Calu3 (cell line): ENCODE measurements at regions not wholly inside any gene's neighbourhood (a gene's known extent, or its start where the extent isn't known, plus 50 kb on each side); places are given as distances from the start of the nearest gene placed in this dataset.

Experiments used
- BruUV-seq: library from RNA; stranded (reverse); fragments of 400-500 nt; replicated peaks from 2 replicates; lab custom pipeline; 2021; lab: Mats Ljungman, UMichigan
- CTCF ChIA-PET: fragments of 300-600 bp; sonication (Branson Sonifier 250); formaldehyde crosslinking; loops from one replicate; lab custom pipeline; 2022; ENCODE audit warnings: antibody characterized with exemption; lab: Charles Lee
- DNase-seq: peaks from one replicate; pipeline ENCODE4 v3.0.0; 2022
- H3K27ac Mint-ChIP-seq: one replicate; pipeline ENCODE4 v1.8.0; 2022; ENCODE audit warnings: mixed read lengths; ENCODE audit not compliant: unreplicated experiment
- H3K27me3 Mint-ChIP-seq: one replicate; pipeline ENCODE4 v1.8.0; 2022; ENCODE audit warnings: mixed read lengths; ENCODE audit not compliant: unreplicated experiment
- H3K36me3 Mint-ChIP-seq: one replicate; pipeline ENCODE4 v1.8.0; 2022; ENCODE audit warnings: mild to moderate bottlenecking, moderate library complexity, mixed read lengths; ENCODE audit not compliant: insufficient read depth, unreplicated experiment
- H3K4me1 Mint-ChIP-seq: one replicate; pipeline ENCODE4 v1.8.0; 2022; ENCODE audit warnings: mild to moderate bottlenecking, low read depth, mixed read lengths; ENCODE audit not compliant: unreplicated experiment
- H3K4me3 Mint-ChIP-seq: one replicate; pipeline ENCODE4 v1.8.0; 2022; ENCODE audit warnings: mild to moderate bottlenecking, low read depth, moderate library complexity, mixed read lengths; ENCODE audit not compliant: unreplicated experiment
- H3K9me3 Mint-ChIP-seq: one replicate; pipeline ENCODE4 v1.8.0; 2022; ENCODE audit warnings: low read depth, mixed read lengths; ENCODE audit not compliant: unreplicated experiment
- CTCF ChIP-seq: fragments of 200-600 bp; IDR thresholded peaks from one replicate; pipeline ENCODE4 v1.8.0; 2022; ENCODE audit warnings: antibody characterized with exemption; ENCODE audit not compliant: unreplicated experiment
- intact Hi-C: fragments of 100-400 bp; cut with micrococcal nuclease; formaldehyde crosslinking; loops from one replicate; pipeline ENCODE4 v1.10.0; 2022; ENCODE audit not compliant: unreplicated experiment

- Mint-ChIP-seq H3K4me3 (no peak overlapping the region), H3K27me3 (no peaks in the 10 kb centered on the region), H3K36me3 (no peaks in the 10 kb centered on the region), H3K27ac (no peak overlapping the region), H3K4me1 (no peaks in the 10 kb centered on the region), H3K9me3 (no peaks in the 10 kb centered on the region)
- intact Hi-C loops = no loop called here
- TF ChIP-seq CTCF = no peak
- DNase-seq = no peak
- no TSS peak for BruUV-seq
- CTCF ChIA-PET = no interaction called here
Observed at GRCh38 chr4:56086561-56086960, 137.8 kb downstream of the CEP135 start.

- CTCF ChIA-PET = no interaction called here
- DNase-seq = no peak
Observed at GRCh38 chr4:56086073-56086541, 137.4 kb downstream of the CEP135 start.

GRCh38 chr4:56085275-56085674 lies 136.5 kb downstream of the CEP135 start:
- Mint-ChIP-seq H3K27ac (no peak overlapping the region), H3K36me3 (no peaks in the 10 kb centered on the region), H3K27me3 (no peaks in the 10 kb centered on the region), H3K9me3 (no peaks in the 10 kb centered on the region), H3K4me1 (no peaks in the 10 kb centered on the region), H3K4me3 (no peak overlapping the region)
- CTCF ChIA-PET = no interaction called here
- no peak for DNase-seq
- TF ChIP-seq CTCF = no peak
- BruUV-seq = no TSS peak
- intact Hi-C loops = no loop called here

More at GRCh38 chr4:56086073-56086541, 137.4 kb downstream of the CEP135 start:
- intact Hi-C loops = no loop called here
- TF ChIP-seq CTCF = no peak
- Mint-ChIP-seq H3K4me1 (no peaks in the 10 kb centered on the region), H3K4me3 (no peak overlapping the region), H3K27ac (no peak overlapping the region), H3K9me3 (no peaks in the 10 kb centered on the region), H3K27me3 (no peaks in the 10 kb centered on the region), H3K36me3 (no peaks in the 10 kb centered on the region)
- BruUV-seq = no TSS peak

- DNase-seq = no peak
- H3K27me3 Mint-ChIP-seq = no peaks in the 10 kb centered on the region
- CTCF ChIA-PET = no interaction called here
- intact Hi-C loops = no loop called here
- no peak overlapping the region for H3K27ac Mint-ChIP-seq
- H3K9me3 Mint-ChIP-seq = no peaks in the 10 kb centered on the region
- H3K4me1 Mint-ChIP-seq = no peaks in the 10 kb centered on the region
- no peak for TF ChIP-seq CTCF
- H3K36me3 Mint-ChIP-seq = no peaks in the 10 kb centered on the region
- no peak overlapping the region for H3K4me3 Mint-ChIP-seq
- no TSS peak for BruUV-seq
Observed at GRCh38 chr4:56084851-56085250, 136.1 kb downstream of the CEP135 start.
